SK-N-SH (cell line): ENCODE measurements at regions not wholly inside any gene's neighbourhood (a gene's known extent, or its start where the extent isn't known, plus 50 kb on each side); places are given as distances from the start of the nearest gene placed in this dataset.

Source experiments
- CTCF ChIA-PET: fragments of 300-600, 350-600 bp; formaldehyde crosslinking; extraction: SDS; loops from one replicate; lab custom pipeline; 2021; lab: Yijun Ruan, JAX
- POLR2A ChIA-PET: fragments of 350-600 bp; sonication (Branson Sonifier 250); formaldehyde crosslinking; extraction: SDS; loops from one replicate; lab custom pipeline; 2020; ENCODE audit warnings: antibody characterized with exemption, inconsistent platforms; lab: Yijun Ruan, JAX
- DNase-seq: peaks from one replicate; pipeline ENCODE4 v3.0.0; 2012
- H2AFZ ChIP-seq: fragments of 200-600 bp; sonication (generic); 2 replicates; pipeline ENCODE4 v1.8.1; 2016; ENCODE audit warnings: antibody characterized with exemption, mild to moderate bottlenecking, low read depth
- H3F3A ChIP-seq: fragments of 200-600 bp; sonication (generic); replicated peaks from 2 replicates; pipeline ENCODE3; 2016; ENCODE audit warnings: antibody characterized with exemption, mild to moderate bottlenecking; ENCODE audit not compliant: insufficient read depth
- H3K27ac ChIP-seq, 2 experiments: fragments of 200-500 bp in 1 of 2; fragments of 200-600 bp in 1 of 2; sonication (Bioruptor generic) in 1 of 2; sonication (generic), shearing (Covaris generic) in 1 of 2; 2 replicates each; pipeline versions ENCODE4 v1.5.1 to v1.6.1; 2014 to 2016; ENCODE audit warnings: low read depth in 2 of 2, inconsistent platforms in 1 of 2, low read length in 1 of 2, mild to moderate bottlenecking in 1 of 2, mixed read lengths in 1 of 2
- H3K27me3 ChIP-seq: fragments of 200-600 bp; sonication (generic), shearing (Covaris generic); 2 replicates; pipeline ENCODE4 v1.6.1; 2016; ENCODE audit warnings: mixed run types; ENCODE audit not compliant: insufficient read depth
- H3K36me3 ChIP-seq, 2 experiments: fragments of 200-500 bp in 1 of 2; fragments of 200-600 bp in 1 of 2; sonication (Bioruptor generic) in 1 of 2; sonication (generic) in 1 of 2; replicated peaks in 1 of 2; 2 replicates each; pipeline versions ENCODE3 to v1.5.1; 2014 to 2016; ENCODE audit warnings: low read length in 1 of 2, mild to moderate bottlenecking in 1 of 2; ENCODE audit not compliant: insufficient read depth in 2 of 2, control insufficient read depth in 1 of 2
- H3K4me1 ChIP-seq, 2 experiments: fragments of 200-500 bp in 1 of 2; fragments of 200-600 bp in 1 of 2; sonication (Bioruptor generic) in 1 of 2; sonication (generic), shearing (Covaris generic) in 1 of 2; 2 replicates each; pipeline versions ENCODE4 v1.5.1 to v1.6.1; 2014 to 2016; ENCODE audit warnings: low read depth in 1 of 2, low read length in 1 of 2, mixed run types in 1 of 2; ENCODE audit not compliant: insufficient read depth in 2 of 2, control insufficient read depth in 1 of 2
- H3K4me2 ChIP-seq: fragments of 200-600 bp; sonication (generic), shearing (Covaris generic); 2 replicates; pipeline ENCODE4 v1.6.1; 2017; ENCODE audit warnings: mixed run types
- H3K4me3 ChIP-seq, 2 experiments: fragments of 200-500 bp in 1 of 2; fragments of 200-600 bp in 1 of 2; sonication (Bioruptor generic) in 1 of 2; sonication (generic), shearing (Covaris generic) in 1 of 2; 2 replicates each; pipeline versions ENCODE4 v1.5.1 to v1.8.1; 2014 to 2016; ENCODE audit warnings: low read depth in 2 of 2, inconsistent platforms in 1 of 2, low read length in 1 of 2, mild to moderate bottlenecking in 1 of 2, mixed read lengths in 1 of 2, moderate library complexity in 1 of 2
- H3K79me2 ChIP-seq: fragments of 200-600 bp; sonication (generic); 2 replicates; pipeline ENCODE4 v1.8.1; 2017; ENCODE audit warnings: mild to moderate bottlenecking; ENCODE audit not compliant: insufficient read depth
- H3K9ac ChIP-seq: fragments of 200-600 bp; sonication (generic); 2 replicates; pipeline ENCODE4 v1.6.1; 2017; ENCODE audit warnings: mixed run types
- H3K9me2 ChIP-seq: fragments of 200-600 bp; sonication (generic); 2 replicates; pipeline ENCODE4 v1.6.1; 2017; ENCODE audit warnings: mixed run types
- H3K9me3 ChIP-seq: fragments of 200-600 bp; sonication (generic); 2 replicates; pipeline ENCODE4 v1.6.1; 2017; ENCODE audit warnings: mixed run types, mild to moderate bottlenecking, moderate library complexity
- H4K20me1 ChIP-seq: fragments of 200-600 bp; sonication (generic); 2 replicates; pipeline ENCODE4 v1.6.1; 2017; ENCODE audit warnings: mild to moderate bottlenecking, mixed run types; ENCODE audit not compliant: insufficient read depth
- CHD2 ChIP-seq: fragments of 150-350 bp; IDR thresholded peaks from 2 replicates; pipeline ENCODE4 v1.6.1; 2018; ENCODE audit warnings: low read length; ENCODE audit not compliant: partially characterized antibody
- CTCF ChIP-seq: fragments of 200-600 bp; sonication (generic); IDR thresholded peaks from 2 replicates; pipeline ENCODE4 v1.6.1; 2017; ENCODE audit warnings: antibody characterized with exemption, mild to moderate bottlenecking, moderate library complexity
- ELF1 ChIP-seq: IDR thresholded peaks from 2 replicates; pipeline ENCODE4 v1.4.0; 2012
- EP300 ChIP-seq, 2 experiments: IDR thresholded peaks; 2 replicates each; pipeline versions ENCODE4 v1.4.0 to v1.6.1; 2012; ENCODE audit warnings: borderline replicate concordance in 1 of 2, low read depth in 1 of 2, low read length in 1 of 2
- FOSL2 ChIP-seq: IDR thresholded peaks from 2 replicates; pipeline ENCODE4 v1.4.0; 2012; ENCODE audit warnings: low read depth, mild to moderate bottlenecking, moderate library complexity, borderline replicate concordance
- FOXJ3 ChIP-seq: sonication (generic); formaldehyde crosslinking; IDR thresholded peaks from 2 replicates; pipeline ENCODE4 v1.5.1; 2020; ENCODE audit warnings: mild to moderate bottlenecking, missing genetic modification reagents
- JUND ChIP-seq: IDR thresholded peaks from 2 replicates; pipeline ENCODE4 v1.4.0; 2012
- MAX ChIP-seq: IDR thresholded peaks from 2 replicates; pipeline ENCODE4 v1.4.0; 2012; ENCODE audit warnings: low read depth
- MEF2A ChIP-seq: IDR thresholded peaks from 2 replicates; pipeline ENCODE4 v1.4.0; 2012; ENCODE audit warnings: low read depth, borderline replicate concordance
- NFIC ChIP-seq: IDR thresholded peaks from 2 replicates; pipeline ENCODE4 v1.4.0; 2012; ENCODE audit warnings: borderline replicate concordance
- NRF1 ChIP-seq: IDR thresholded peaks from 2 replicates; pipeline ENCODE4 v1.6.1; 2012; ENCODE audit warnings: low read depth, mild to moderate bottlenecking, low read length
- POLR2AphosphoS5 ChIP-seq: IDR thresholded peaks from 2 replicates; pipeline ENCODE4 v1.6.1; 2012; ENCODE audit warnings: low read depth, low read length
- RAD21 ChIP-seq: IDR thresholded peaks from 2 replicates; pipeline ENCODE4 v1.6.1; 2012; ENCODE audit warnings: mild to moderate bottlenecking, low read length
- RCOR1 ChIP-seq: fragments of 150-350 bp; IDR thresholded peaks from 2 replicates; pipeline ENCODE4 v1.6.1; 2017; ENCODE audit warnings: antibody characterized with exemption, low read length
- RXRA ChIP-seq: IDR thresholded peaks from 2 replicates; pipeline ENCODE4 v1.4.0; 2012; ENCODE audit warnings: low read depth, mild to moderate bottlenecking, borderline replicate concordance
- SIN3A ChIP-seq: IDR thresholded peaks from 2 replicates; pipeline ENCODE4 v1.6.1; 2012; ENCODE audit warnings: low read depth, mild to moderate bottlenecking, low read length, moderate library complexity, borderline replicate concordance
- SMC3 ChIP-seq: IDR thresholded peaks from 2 replicates; pipeline ENCODE4 v1.6.1; 2012; ENCODE audit warnings: low read depth, low read length, improper control_type of control experiment
- TAF1 ChIP-seq: IDR thresholded peaks from 2 replicates; pipeline ENCODE4 v1.6.1; 2012; ENCODE audit warnings: low read depth, mild to moderate bottlenecking, low read length, moderate library complexity, borderline replicate concordance
- TCF12 ChIP-seq: IDR thresholded peaks from 2 replicates; pipeline ENCODE4 v1.4.0; 2012
- TEAD4 ChIP-seq: IDR thresholded peaks from 2 replicates; pipeline ENCODE4 v1.4.0; 2012; ENCODE audit warnings: mild to moderate bottlenecking, borderline replicate concordance; ENCODE audit not compliant: insufficient read depth
- USF1 ChIP-seq: IDR thresholded peaks from 2 replicates; pipeline ENCODE4 v1.4.0; 2012; ENCODE audit warnings: low read depth, borderline replicate concordance
- YY1 ChIP-seq: IDR thresholded peaks from 2 replicates; pipeline ENCODE4 v1.4.0; 2012; ENCODE audit warnings: low read depth, mild to moderate bottlenecking
- WGBS: methylation state at CpG from one replicate; pipeline ENCODE4 v1.1.6; 2017; ENCODE audit warnings: low lambda C conversion rate; 5-methylcytosine and 5-hydroxymethylcytosine counted together
- TF ChIP-seq, protein P1 (sequence below): fragments of 150-350 bp; IDR thresholded peaks from 2 replicates; pipeline ENCODE4 v1.6.1; 2016; ENCODE audit warnings: mild to moderate bottlenecking, low read depth, low read length

- TF ChIP-seq EP300 (IDR thresholded peaks at IDR 0.05; ENCODE audit: borderline replicate concordance in 1 of 2, low read depth in 1 of 2, low read length in 1 of 2): no peak
- no peak for TF ChIP-seq YY1
- no peak for TF ChIP-seq FOXJ3 (CRISPR knock-in tag)
- no peak for TF ChIP-seq CHD2
These were observed 360.2 kb upstream of the GRIA1 start (continued) for GRCh38 chr5:153130296-153130695.

- no peaks in the 10 kb centered on the region for H3K9me2 ChIP-seq
- 0% methylated on average over 4 of the region's 4 CpGs for WGBS
- H2AFZ ChIP-seq: peak overlapping the region; percentile 16; the same call in 1 of the 2 replicates
- H3K27ac ChIP-seq: peak overlapping the region in 1 of 2 experiments; percentile 3; a peak in 1 of 4 replicates
- H4K20me1 ChIP-seq: no peaks in the 10 kb centered on the region
- peak; percentile 30; the same call in 1 of the 2 replicates for TF ChIP-seq CTCF
- no peak for TF ChIP-seq TAF1
- no peak for TF ChIP-seq SIN3A
- 0 out of 2 replicates have a peak, but pooled peaks have one; percentile 15 for TF ChIP-seq JUND
- peak; percentile 46 for TF ChIP-seq FOSL2
- TF ChIP-seq EP300 (IDR thresholded peaks at IDR 0.05; ENCODE audit: borderline replicate concordance in 1 of 2, low read depth in 1 of 2, low read length in 1 of 2): 0 out of 4 replicates have a peak, but pooled peaks of 1 of the 2 experiments have one; percentile 8
- no peak for TF ChIP-seq MEF2A
- TF ChIP-seq USF1: no peak
- ChIA-PET CTCF (no interaction called here), POLR2A (no interaction called here)
- no peaks in the 10 kb centered on the region for H3K36me3 ChIP-seq
- DNase-seq: no peak
- no peak overlapping the region for H3K4me3 ChIP-seq
- no peak overlapping the region for H3K4me2 ChIP-seq
- H3K9ac ChIP-seq: no peak overlapping the region
- no peaks in the 10 kb centered on the region for H3K9me3 ChIP-seq
- no peaks in the 10 kb centered on the region for H3K27me3 ChIP-seq
- H3F3A ChIP-seq: no peaks in the 10 kb centered on the region
- no peaks in the 10 kb centered on the region for H3K4me1 ChIP-seq
- H3K79me2 ChIP-seq: no peaks in the 10 kb centered on the region
These were observed 355.1 kb upstream of the GRIA1 start for GRCh38 chr5:153135411-153135810.

DNA sequence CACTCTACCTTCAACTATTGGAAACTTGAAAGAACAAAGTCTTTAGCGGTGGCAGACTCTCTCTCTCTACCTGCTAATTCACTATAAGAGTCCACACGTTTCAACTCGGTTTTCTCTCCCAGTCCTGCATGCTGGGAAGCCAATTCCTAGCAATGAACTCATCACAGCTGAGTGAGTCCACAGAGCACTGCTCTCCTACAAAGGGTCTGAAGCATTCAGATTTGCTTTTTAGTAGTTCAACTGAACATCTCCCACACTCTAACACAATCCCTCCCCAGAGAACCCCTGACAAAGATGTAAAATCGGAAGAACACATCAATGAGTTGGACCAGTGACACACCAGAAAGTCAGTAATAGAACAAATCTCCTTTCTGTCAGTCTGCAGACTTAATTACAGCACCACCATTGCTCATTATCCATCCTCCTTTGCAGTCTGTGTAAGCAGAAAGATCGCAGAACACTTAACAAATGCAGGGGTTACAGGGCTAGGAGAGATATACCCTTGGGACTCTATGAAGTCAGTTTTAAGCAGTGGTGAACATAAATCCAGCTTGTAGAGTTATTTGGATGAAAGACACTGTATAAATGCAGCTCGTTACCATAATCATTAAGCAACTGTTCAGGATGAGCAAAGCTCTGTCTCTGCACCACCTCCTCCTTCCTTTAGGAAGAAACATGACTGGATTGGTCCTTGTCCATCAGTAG, 353.4 kb upstream of the GRIA1 start:
- Histone ChIP-seq H3K4me3 (no peak overlapping the region), H3K9me2 (no peaks in the 10 kb centered on the region), H3K4me1 (no peaks in the 10 kb centered on the region), H3K9me3 (no peaks in the 10 kb centered on the region), H3F3A (no peaks in the 10 kb centered on the region), H3K4me2 (no peak overlapping the region), H4K20me1 (no peaks in the 10 kb centered on the region), H3K36me3 (no peaks in the 10 kb centered on the region), H3K79me2 (no peaks in the 10 kb centered on the region), H3K9ac (no peak overlapping the region)
- DNase-seq: no peak
- WGBS: 10% methylated on average over 6 of the region's 6 CpGs
- TF ChIP-seq MAX (no peak), RCOR1 (no peak), FOXJ3 (CRISPR knock-in tag) (no peak), FOSL2 (no peak), YY1 (no peak), NRF1 (no peak), SIN3A (no peak), RXRA (no peak), TAF1 (no peak), NFIC (no peak), SMC3 (no peak), RAD21 (no peak), JUND (no peak), POLR2AphosphoS5 (no peak), MEF2A (no peak), ELF1 (no peak), TEAD4 (no peak), TCF12 (no peak)
- TF ChIP-seq, protein P1, sequence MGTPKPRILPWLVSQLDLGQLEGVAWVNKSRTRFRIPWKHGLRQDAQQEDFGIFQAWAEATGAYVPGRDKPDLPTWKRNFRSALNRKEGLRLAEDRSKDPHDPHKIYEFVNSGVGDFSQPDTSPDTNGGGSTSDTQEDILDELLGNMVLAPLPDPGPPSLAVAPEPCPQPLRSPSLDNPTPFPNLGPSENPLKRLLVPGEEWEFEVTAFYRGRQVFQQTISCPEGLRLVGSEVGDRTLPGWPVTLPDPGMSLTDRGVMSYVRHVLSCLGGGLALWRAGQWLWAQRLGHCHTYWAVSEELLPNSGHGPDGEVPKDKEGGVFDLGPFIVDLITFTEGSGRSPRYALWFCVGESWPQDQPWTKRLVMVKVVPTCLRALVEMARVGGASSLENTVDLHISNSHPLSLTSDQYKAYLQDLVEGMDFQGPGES: no peak
- TF ChIP-seq, all 33 proteins: peak for 0
- H2AFZ ChIP-seq: no peak overlapping the region; the same call in 1 of the 2 replicates
- no peak overlapping the region for H3K27ac ChIP-seq
- POLR2A ChIA-PET: no interaction called here
- CTCF ChIA-PET: no interaction called here
- H3K27me3 ChIP-seq: no peaks in the 10 kb centered on the region
